ENCODE measurements at regions not wholly inside any gene's neighbourhood (a gene's known extent, or its start where the extent isn't known, plus 50 kb on each side); places are given as distances from the start of the nearest gene placed in this dataset.
"Not testable (repeated sequence)": the region's sequence is repeated elsewhere in the genome, so short reads cannot be mapped to it uniquely, and the experiment has no call there.

DNA sequence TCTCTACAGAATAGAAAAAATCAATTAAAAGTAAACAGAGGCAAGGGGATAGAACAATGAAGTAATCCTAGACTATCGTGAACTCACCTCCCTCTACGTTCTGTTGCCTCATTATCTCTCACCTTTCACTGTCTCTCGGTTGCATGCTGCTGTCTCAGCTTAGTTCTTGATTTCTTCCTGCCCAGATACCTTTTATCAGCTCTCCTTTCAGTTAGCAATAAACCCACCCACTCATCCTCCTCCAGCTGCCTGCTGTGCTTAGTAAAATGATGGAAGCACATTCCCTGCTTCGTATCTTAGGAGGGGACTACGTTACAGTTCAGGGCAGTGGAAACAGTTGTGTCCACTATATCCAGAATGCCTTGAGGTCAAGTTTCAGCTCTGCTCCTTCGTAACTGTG lies 1709.5 kb upstream of the AGA start:
- TF ChIP-seq, protein P1, sequence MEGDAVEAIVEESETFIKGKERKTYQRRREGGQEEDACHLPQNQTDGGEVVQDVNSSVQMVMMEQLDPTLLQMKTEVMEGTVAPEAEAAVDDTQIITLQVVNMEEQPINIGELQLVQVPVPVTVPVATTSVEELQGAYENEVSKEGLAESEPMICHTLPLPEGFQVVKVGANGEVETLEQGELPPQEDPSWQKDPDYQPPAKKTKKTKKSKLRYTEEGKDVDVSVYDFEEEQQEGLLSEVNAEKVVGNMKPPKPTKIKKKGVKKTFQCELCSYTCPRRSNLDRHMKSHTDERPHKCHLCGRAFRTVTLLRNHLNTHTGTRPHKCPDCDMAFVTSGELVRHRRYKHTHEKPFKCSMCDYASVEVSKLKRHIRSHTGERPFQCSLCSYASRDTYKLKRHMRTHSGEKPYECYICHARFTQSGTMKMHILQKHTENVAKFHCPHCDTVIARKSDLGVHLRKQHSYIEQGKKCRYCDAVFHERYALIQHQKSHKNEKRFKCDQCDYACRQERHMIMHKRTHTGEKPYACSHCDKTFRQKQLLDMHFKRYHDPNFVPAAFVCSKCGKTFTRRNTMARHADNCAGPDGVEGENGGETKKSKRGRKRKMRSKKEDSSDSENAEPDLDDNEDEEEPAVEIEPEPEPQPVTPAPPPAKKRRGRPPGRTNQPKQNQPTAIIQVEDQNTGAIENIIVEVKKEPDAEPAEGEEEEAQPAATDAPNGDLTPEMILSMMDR (IDR thresholded peaks at IDR 0.05; ENCODE audit: low read depth, low read length) = no peak
- no peak for DNase-seq (ENCODE audit: low read depth, low spot score)
- in situ Hi-C loops (cut with HindIII; ENCODE audit: low sequenced_read_pairs) = no loop called here
- H3K4me3 ChIP-seq (ENCODE audit: low read depth, low read length) = no peak overlapping the region

DNA sequence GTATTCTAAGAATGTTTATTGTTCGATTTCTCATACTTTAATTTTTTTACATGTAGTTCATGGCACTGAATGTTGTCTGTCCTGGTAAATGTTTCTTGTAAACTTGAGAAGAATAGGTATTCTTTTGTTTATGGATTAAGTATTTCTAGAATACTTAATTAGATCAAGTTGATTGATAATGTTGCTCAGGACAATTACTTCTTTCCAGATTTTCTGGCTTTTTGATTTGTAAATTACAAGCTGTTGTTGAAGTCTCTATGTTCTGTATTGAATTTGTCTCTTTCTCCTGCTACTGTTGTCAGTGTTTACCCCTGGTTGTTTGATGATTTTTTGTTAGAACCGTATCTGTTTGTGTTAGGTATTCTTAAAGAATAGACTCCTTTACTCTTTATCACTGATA lies 1720.9 kb upstream of the AGA start:
- TF ChIP-seq, protein P1 (IDR thresholded peaks at IDR 0.05; ENCODE audit: low read depth, low read length) = no peak
- no peak overlapping the region for H3K4me3 ChIP-seq (ENCODE audit: low read depth, low read length)
- DNase-seq (ENCODE audit: low read depth, low spot score) = no peak
- in situ Hi-C loops (cut with HindIII; ENCODE audit: low sequenced_read_pairs) = no loop called here

DNA sequence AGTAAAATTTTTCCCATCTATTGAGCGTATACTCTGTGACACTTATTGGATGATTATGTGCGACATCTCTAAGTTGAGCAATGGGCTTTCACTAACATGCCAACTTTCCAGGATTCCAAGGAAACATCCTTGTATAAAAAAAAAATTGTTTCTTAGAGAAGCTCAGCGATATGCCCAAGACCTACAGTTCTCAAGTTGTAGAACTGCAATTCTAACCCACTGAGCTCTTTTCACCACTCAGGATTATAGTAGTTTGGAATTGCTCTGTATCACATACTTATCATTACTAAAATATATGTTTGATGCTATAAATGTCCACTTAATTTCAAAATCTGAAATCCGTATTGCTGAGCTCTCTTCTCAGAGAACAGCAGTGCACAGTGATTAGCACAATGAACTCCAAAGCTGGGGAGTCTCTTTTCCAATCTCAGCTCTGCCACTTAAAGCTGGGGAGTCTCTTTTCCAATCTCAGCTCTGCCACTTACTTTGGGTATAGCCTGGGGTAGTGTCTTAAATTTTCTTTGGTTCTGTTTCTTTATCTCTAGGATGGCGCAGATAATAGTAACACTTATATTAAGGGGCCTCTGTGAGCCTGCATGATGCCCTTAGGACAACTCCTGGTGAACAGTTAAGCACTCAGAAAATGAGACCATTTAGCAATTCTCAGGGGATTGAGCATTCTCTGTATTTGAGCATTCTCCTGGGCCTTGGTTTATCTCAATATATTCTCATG lies 1722.2 kb upstream of the AGA start:
- H3K4me3 ChIP-seq (ENCODE audit: low read depth, low read length) = no peak overlapping the region
- TF ChIP-seq, protein P1 (IDR thresholded peaks at IDR 0.05; ENCODE audit: low read depth, low read length) = no peak
- in situ Hi-C loops (cut with HindIII; ENCODE audit: low sequenced_read_pairs) = no loop called here
- DNase-seq (ENCODE audit: low read depth, low spot score) = no peak

DNA sequence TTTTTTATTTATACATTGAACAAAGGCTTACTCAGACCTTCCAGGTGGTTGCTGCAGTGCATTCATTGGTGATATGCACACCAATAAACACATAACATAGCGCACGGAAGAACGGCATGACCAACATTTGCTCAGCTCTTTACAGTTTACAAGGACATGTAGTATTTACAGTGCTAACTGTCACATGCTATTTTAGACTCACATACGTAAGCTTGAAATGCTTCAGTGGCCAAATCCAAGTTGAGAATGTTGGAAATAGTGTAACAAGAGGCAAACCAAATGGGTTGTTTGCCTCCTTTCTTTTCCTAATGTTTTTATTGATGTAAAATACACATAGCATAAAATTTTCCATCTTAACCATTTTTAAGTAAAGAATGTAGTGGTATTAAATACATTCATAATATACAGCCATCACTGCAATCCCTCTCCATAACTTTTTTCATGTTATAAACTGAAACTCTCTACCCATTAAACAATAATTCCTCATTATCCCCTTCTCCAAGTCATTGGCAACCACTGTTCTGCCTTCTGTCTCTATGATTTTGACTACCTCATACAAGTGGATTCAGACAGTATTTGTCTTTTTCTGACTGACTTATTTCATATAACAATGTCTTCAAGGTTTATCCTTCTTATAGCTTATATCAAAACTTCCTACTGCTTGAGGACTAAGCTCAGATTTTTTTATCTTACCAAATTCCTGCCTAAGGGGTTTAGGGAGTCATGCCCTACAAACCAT lies 1722.9 kb upstream of the AGA start:
- H3K4me3 ChIP-seq (ENCODE audit: low read depth, low read length) = no peak overlapping the region
- in situ Hi-C loops (cut with HindIII; ENCODE audit: low sequenced_read_pairs) = no loop called here
- no peak for DNase-seq (ENCODE audit: low read depth, low spot score)
- TF ChIP-seq, protein P1 (IDR thresholded peaks at IDR 0.05; ENCODE audit: low read depth, low read length) = no peak

DNA sequence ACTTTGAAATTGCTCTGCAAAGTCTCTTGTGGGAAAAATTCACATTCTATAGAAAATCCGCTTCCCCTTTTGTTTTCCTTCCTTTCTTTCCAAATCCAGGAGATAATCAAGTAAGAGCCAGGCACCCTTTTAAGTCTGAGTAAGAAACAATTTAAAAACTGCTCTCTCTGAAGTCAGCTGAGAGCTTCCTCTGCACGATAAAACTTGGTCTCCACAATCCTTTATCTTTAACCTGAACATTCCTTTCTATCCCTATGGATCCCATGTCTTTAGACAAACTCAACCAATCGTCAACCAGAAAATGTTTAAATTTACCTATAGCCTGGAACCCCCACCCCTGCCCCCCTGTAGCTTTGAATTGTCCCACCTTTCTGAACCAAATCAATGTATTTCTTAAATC lies 1723.6 kb upstream of the AGA start:
- in situ Hi-C loops (cut with HindIII; ENCODE audit: low sequenced_read_pairs) = no loop called here
- TF ChIP-seq, protein P1 (IDR thresholded peaks at IDR 0.05; ENCODE audit: low read depth, low read length) = no peak
- DNase-seq (ENCODE audit: low read depth, low spot score) = no peak
- no peak overlapping the region for H3K4me3 ChIP-seq (ENCODE audit: low read depth, low read length)

DNA sequence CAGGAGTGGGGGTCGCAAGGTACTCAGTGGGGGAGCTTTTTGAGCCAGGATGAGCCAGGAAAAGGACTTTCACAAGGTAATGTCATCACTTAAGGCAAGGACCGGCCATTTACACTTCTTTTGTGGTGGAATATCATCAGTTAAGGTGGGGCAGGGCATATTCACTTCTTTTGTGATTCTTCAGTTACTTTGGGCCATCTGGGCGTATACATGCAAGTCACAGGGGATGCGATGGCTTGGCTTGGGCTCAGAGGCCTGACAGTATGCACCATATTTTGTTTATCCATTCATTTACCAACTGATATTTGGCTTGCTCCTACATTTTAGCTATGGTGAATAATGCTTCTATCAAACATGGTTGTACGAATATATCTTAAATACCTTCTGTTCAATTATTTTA lies 1728.1 kb upstream of the AGA start:
- in situ Hi-C loops (cut with HindIII; ENCODE audit: low sequenced_read_pairs); DNase-seq (ENCODE audit: low read depth, low spot score); H3K4me3 ChIP-seq (ENCODE audit: low read depth, low read length): not testable (repeated sequence)

DNA sequence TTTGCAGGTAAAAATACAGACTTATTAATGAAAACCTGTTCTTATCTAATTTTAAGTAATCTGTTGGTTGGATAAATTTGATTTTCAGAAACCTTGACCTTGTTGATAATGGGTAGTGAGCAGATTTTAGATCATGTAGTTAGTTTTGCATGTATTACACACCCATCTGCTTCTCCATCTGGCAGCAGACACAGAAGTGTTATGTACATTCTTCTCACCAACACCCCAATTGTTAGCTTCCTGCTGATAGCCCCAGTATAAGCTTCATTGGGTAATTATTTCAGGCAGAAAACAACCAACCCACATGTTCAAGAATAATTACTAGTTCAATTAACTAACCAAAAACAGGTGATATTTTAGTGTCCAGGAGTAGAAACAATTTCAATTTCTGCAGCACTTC lies 1740.5 kb upstream of the AGA start:
- TF ChIP-seq, protein P1 (IDR thresholded peaks at IDR 0.05; ENCODE audit: low read depth, low read length) = no peak
- in situ Hi-C loops (cut with HindIII; ENCODE audit: low sequenced_read_pairs) = no loop called here
- H3K4me3 ChIP-seq (ENCODE audit: low read depth, low read length) = no peak overlapping the region
- DNase-seq (ENCODE audit: low read depth, low spot score) = no peak

All from astrocyte of the spinal cord (primary cell).